NCI-H82 (cell line): ENCODE measurements at regions not wholly inside any gene's neighbourhood (a gene's known extent, or its start where the extent isn't known, plus 50 kb on each side); places are given as distances from the start of the nearest gene placed in this dataset.

Source experiments
- DNase-seq: peaks from one replicate; lab custom pipeline; 2025; lab: John Stamatoyannopoulos, UW

- no peak for DNase-seq
Measured at GRCh38 chr2:38509947-38510326, 92.8 kb downstream of the HNRNPLL start.

- peak; percentile 95 for DNase-seq
Measured at GRCh38 chr2:38509314-38509946, 93.3 kb downstream of the HNRNPLL start.

DNA sequence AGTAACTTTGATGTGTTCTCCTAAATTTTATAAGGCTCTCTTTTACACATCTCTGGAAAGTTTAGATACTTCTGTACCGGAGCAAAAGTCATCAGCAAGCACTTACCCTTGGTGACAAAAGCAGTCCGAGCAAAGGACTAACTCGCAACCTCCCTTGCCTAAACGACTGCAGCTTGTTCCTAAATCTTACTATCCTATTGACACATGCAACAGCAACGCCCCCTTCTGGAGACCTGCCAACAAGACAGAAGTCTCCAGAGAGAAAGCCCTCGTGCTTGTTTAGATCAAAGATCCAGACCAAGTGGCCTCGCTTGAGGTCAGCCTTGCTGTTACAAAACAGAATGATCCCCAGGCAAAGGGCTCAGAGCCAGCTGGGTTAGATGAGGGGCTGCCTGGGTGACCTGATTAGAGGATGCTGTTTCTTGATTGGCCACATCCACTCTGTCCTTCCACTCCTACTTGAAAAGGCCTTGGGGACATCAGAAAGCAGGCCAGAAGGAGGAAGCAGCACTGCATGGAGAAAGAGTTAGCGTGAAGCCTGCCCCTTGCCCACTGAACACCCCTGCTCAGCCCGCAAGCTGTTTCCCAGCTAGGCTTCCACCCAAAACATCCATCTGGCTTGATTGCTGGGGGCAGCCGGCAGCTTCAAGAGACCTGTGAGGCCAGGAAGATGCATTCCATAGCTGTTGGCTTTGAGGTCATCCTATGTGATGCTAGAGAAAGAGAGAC lies 94.3 kb downstream of the HNRNPLL start:
- peak; percentile 98 for DNase-seq

DNA sequence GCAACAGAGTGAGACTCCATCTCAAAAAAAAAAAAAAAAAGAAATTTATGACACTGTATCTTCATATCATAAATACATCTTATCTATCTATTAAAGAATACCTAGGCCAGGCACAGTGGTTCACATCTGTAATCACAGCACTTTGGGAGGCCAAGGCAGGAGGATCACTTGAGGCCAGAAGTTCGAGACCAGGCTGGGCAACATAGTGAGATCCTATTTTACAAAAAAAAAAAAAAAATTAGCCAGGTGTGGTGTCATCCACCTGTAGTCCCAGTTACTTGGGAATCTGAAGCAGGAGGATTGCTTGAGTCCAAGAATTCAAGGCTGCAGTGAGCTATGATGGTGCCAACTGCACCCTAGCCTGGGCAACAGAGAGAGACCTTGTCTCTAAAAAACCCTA lies 95.0 kb downstream of the HNRNPLL start:
- no peak for DNase-seq

DNA sequence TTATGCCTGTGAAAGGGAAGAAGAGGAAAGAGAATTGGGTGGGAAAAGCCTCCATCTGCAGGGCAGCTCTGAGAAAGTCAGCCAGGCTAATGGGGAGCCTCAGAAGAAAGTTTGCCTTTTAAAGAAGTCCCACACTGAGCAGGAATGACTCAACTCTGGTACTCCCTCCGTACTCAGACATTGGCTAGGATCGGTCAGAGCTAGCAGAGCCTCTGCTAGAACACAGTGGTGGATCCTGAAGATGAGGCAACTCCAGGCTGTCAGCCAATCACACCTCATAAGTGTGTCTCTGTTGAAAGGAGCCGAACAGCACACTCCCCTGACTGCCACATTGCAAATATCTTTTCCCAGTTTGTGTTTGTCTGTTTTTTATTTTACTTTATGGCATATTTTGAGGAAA lies 96.9 kb downstream of the HNRNPLL start:
- no peak for DNase-seq

DNA sequence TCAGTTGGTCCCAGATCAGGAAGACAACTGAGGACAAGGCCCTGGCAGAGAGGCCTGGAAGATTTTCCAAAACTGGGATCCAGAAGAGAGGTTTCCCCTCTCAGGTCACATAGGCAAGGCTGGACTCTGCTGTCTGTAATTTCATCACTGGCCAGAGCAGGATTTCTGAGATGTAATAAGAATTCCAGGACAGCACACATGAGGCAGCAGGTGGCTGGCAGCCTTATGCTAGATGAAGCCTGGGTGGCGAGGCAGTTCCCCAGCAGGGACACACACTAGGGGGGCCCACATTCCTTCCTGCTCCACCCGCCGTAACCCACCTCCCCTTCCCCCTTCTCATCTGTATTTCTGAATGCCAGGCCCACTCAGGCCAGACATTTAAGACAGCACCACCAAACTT lies 98.6 kb downstream of the HNRNPLL start:
- no peak for DNase-seq

DNA sequence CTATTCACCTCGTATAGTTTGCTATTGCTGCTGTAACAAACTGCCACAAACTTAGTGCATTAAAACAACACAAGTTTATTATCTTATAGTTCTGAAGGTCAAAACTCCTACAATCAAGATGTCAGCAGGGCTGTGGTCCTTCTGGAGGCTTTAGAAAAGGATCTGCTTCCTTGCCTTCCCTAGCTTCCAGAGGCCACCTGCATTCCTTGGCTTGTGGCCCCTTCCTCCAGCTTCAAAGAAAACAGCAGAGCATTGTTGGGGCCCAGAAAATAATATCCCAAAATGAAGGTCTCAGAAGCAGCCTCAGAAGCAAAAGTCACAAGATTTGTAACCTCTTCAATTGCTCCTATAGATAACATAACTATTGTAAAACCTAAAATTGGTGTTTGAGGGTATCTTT lies 100.6 kb downstream of the HNRNPLL start:
- no peak for DNase-seq

GRCh38 chr2:38500283-38500634 lies 102.5 kb downstream of the HNRNPLL start:
- DNase-seq, result no peak

GRCh38 chr2:38499548-38500282 lies 103.0 kb downstream of the HNRNPLL start:
- peak; percentile 44 for DNase-seq

GRCh38 chr2:38498045-38498481 lies 104.7 kb downstream of the HNRNPLL start:
- DNase-seq, result peak; percentile 84

- DNase-seq, result no peak
Measured at GRCh38 chr2:38497670-38498037, 105.1 kb downstream of the HNRNPLL start.

GRCh38 chr2:38496927-38497669 lies 105.6 kb downstream of the HNRNPLL start:
- DNase-seq, result no peak

- DNase-seq, result no peak
Measured at GRCh38 chr2:38495880-38496279, 106.8 kb downstream of the HNRNPLL start.

- no peak for DNase-seq
Measured at GRCh38 chr2:38494394-38494793, 108.3 kb downstream of the HNRNPLL start.

DNA sequence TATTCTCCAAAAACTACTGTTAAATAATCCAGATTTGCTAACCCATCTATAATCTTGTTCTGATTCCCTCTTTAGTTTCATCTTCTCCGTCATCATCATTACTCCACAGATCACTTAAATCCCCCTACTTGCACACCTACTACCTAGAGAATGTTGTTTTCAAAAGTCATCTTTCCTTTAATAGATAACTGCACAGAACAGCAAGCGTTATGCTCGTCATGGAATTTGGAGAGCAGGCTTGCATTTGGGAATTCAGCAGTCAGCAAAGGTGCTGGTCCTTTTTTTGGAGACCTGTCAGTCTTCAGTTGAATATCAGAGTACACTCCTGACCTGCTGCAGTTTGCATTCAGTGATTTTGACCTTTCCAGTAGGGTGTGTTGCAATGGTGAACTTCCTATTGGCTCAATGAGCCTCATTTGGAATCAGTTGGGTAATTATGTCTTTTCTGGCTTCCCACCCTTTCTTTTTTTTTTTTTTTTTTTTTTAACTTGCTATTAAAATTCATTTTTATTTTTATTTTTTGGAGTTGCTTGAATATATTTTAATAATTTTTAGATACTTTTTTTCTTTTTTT lies 110.6 kb downstream of the HNRNPLL start:
- DNase-seq, result no peak

DNA sequence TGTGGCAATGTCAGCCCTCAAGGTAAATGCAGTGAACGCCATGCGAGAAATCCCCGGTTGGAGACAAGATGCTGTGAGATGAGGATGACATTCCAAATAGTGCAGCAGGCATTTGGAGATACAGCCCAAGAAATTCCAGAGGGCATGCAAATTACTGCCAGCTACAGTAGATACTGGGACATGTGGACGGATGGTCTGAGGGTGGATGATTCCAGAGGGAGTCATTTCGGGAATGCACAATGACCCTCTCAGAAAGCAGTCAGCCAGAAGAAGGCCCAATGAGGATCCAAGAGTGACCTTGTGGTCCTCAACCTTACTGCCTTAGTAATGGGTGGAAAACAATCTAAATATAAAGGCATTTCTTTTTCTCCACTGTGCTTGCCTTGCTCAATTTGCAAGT lies 111.3 kb downstream of the HNRNPLL start:
- no peak for DNase-seq

DNA sequence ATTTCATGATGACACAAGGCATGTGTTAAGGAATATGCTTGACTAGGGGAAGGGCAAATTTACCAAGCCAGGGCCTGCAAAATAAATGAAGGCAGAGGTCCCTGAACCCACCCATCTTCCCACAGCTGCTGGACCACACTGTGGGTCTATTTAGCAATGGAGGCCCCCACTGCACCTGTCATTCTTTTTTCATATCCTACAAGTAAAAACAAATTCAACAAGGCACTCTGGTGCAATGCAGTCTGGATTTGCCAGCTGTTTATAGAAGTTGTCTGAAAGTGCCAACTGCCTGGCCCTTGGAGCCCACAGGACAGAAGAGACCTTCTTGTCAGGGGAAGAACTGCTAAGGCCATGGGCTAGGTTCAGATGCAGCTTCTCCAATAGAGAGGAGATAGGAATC lies 112.8 kb upstream of the ATL2 start:
- no peak for DNase-seq

GRCh38 chr2:38487852-38488251 lies 110.8 kb upstream of the ATL2 start:
- no peak for DNase-seq

- DNase-seq, result no peak
Measured at GRCh38 chr2:38486213-38487026, 109.3 kb upstream of the ATL2 start.

GRCh38 chr2:38485734-38486133 lies 108.7 kb upstream of the ATL2 start:
- no peak for DNase-seq

DNA sequence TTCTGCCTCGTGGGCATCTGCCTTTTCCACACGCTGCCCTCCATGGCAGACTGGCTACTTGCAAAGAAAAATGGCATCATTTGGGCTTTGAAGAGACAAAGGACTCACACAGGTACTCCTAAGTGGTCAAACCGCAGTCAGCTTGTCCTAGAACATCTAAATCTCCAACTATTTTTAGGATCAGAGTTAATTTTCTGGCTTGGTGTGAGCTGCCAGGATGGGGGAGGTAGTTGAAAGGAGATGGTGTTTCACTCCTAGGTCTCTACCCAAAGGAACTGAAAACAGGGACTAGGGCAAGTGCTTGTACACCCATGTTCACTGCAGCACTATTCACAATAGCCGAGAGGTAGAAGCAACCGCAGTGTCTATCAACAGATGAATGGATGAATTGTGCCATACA lies 107.9 kb upstream of the ATL2 start:
- DNase-seq, result no peak
